ENCODE measurements at regions not wholly inside any gene's neighbourhood (a gene's known extent, or its start where the extent isn't known, plus 50 kb on each side); places are given as distances from the start of the nearest gene placed in this dataset.
A peak's percentile ranks its signal among the peaks of the same experiment; 100 is the strongest.

- H3K36me3 ChIP-seq (ENCODE audit: control insufficient read depth, insufficient read depth, low read length) = no peaks in the 10 kb centered on the region
- H4K20me1 ChIP-seq (ENCODE audit: control insufficient read depth, extremely low read depth, insufficient read depth, low read length) = no peaks in the 10 kb centered on the region
- H3K9me3 ChIP-seq (ENCODE audit: control insufficient read depth, insufficient read depth, low read depth, low read length) = no peaks in the 10 kb centered on the region
- peaks cover 7% of the 10 kb centered on the region for H3K4me1 ChIP-seq (ENCODE audit: control insufficient read depth, extremely low read depth, insufficient read depth, low read length)
- H3K9ac ChIP-seq (ENCODE audit: insufficient read depth, low read length) = no peak overlapping the region
- DNase-seq (ENCODE audit: low read depth in 2 of 2) = no peak
- H3K4me3 ChIP-seq (replicated peaks in 1 of 4; ENCODE audit: control extremely low read depth in 1 of 4, insufficient read depth in 1 of 4, low read depth in 3 of 4, low read length in 4 of 4) = no peak overlapping the region
- H3K27me3 ChIP-seq (ENCODE audit: control insufficient read depth, insufficient read depth, low read length) = no peaks in the 10 kb centered on the region
- no peak overlapping the region for H2AFZ ChIP-seq (ENCODE audit: low read length)
- H3K79me2 ChIP-seq (ENCODE audit: control insufficient read depth, insufficient read depth, low read length) = no peaks in the 10 kb centered on the region
- no peak overlapping the region for H3K4me2 ChIP-seq (ENCODE audit: extremely low read depth, insufficient read depth, low read length)
- TF ChIP-seq EZH2 (IDR thresholded peaks at IDR 0.05; ENCODE audit: low read length, missing control alignments) (no peak), CTCF (conservative IDR thresholded peaks at IDR 0.05 in 1 of 2, IDR thresholded peaks at IDR 0.05 in 1 of 2; ENCODE audit: low read depth in 1 of 2, low read length in 2 of 2) (no peak)
- no peak overlapping the region for H3K27ac ChIP-seq (ENCODE audit: insufficient read depth, low read length)
These were observed 162.7 kb downstream of the RPS24 start for GRCh38 chr10:78196396-78196795.

GRCh38 chr10:78196964-78197363, 163.3 kb downstream of the RPS24 start:
- no peaks in the 10 kb centered on the region for H3K79me2 ChIP-seq (ENCODE audit: control insufficient read depth, insufficient read depth, low read length)
- no peaks in the 10 kb centered on the region for H3K9me3 ChIP-seq (ENCODE audit: control insufficient read depth, insufficient read depth, low read depth, low read length)
- no peak overlapping the region for H2AFZ ChIP-seq (ENCODE audit: low read length)
- no peak overlapping the region for H3K9ac ChIP-seq (ENCODE audit: insufficient read depth, low read length)
- DNase-seq (ENCODE audit: low read depth in 2 of 2) = peak; percentile 54 to 78
- H4K20me1 ChIP-seq (ENCODE audit: control insufficient read depth, extremely low read depth, insufficient read depth, low read length) = no peaks in the 10 kb centered on the region
- H3K4me1 ChIP-seq (ENCODE audit: control insufficient read depth, extremely low read depth, insufficient read depth, low read length) = peaks cover 7% of the 10 kb centered on the region
- H3K27ac ChIP-seq (ENCODE audit: insufficient read depth, low read length) = no peak overlapping the region
- H3K36me3 ChIP-seq (ENCODE audit: control insufficient read depth, insufficient read depth, low read length) = no peaks in the 10 kb centered on the region
- no peak for TF ChIP-seq CTCF (conservative IDR thresholded peaks at IDR 0.05 in 1 of 2, IDR thresholded peaks at IDR 0.05 in 1 of 2; ENCODE audit: low read depth in 1 of 2, low read length in 2 of 2)
- no peak for TF ChIP-seq EZH2 (IDR thresholded peaks at IDR 0.05; ENCODE audit: low read length, missing control alignments)
- H3K4me3 ChIP-seq (replicated peaks in 1 of 4; ENCODE audit: control extremely low read depth in 1 of 4, insufficient read depth in 1 of 4, low read depth in 3 of 4, low read length in 4 of 4) = no peak overlapping the region
- H3K4me2 ChIP-seq (ENCODE audit: extremely low read depth, insufficient read depth, low read length) = no peak overlapping the region
- H3K27me3 ChIP-seq (ENCODE audit: control insufficient read depth, insufficient read depth, low read length) = no peaks in the 10 kb centered on the region

GRCh38 chr10:78197628-78198272, 164.1 kb downstream of the RPS24 start:
- Histone ChIP-seq H3K27ac (ENCODE audit: insufficient read depth, low read length) (no peak overlapping the region), H2AFZ (ENCODE audit: low read length) (no peak overlapping the region), H3K79me2 (ENCODE audit: control insufficient read depth, insufficient read depth, low read length) (no peaks in the 10 kb centered on the region), H3K36me3 (ENCODE audit: control insufficient read depth, insufficient read depth, low read length) (no peaks in the 10 kb centered on the region), H3K9me3 (ENCODE audit: control insufficient read depth, insufficient read depth, low read depth, low read length) (no peaks in the 10 kb centered on the region), H3K4me3 (replicated peaks in 1 of 4; ENCODE audit: control extremely low read depth in 1 of 4, insufficient read depth in 1 of 4, low read depth in 3 of 4, low read length in 4 of 4) (no peak overlapping the region), H3K27me3 (ENCODE audit: control insufficient read depth, insufficient read depth, low read length) (no peaks in the 10 kb centered on the region), H3K4me2 (ENCODE audit: extremely low read depth, insufficient read depth, low read length) (no peak overlapping the region), H3K4me1 (ENCODE audit: control insufficient read depth, extremely low read depth, insufficient read depth, low read length) (peaks cover 7% of the 10 kb centered on the region), H4K20me1 (ENCODE audit: control insufficient read depth, extremely low read depth, insufficient read depth, low read length) (no peaks in the 10 kb centered on the region), H3K9ac (ENCODE audit: insufficient read depth, low read length) (no peak overlapping the region)
- DNase-seq (ENCODE audit: low read depth in 2 of 2) = no peak
- TF ChIP-seq CTCF (conservative IDR thresholded peaks at IDR 0.05 in 1 of 2, IDR thresholded peaks at IDR 0.05 in 1 of 2; ENCODE audit: low read depth in 1 of 2, low read length in 2 of 2) (no peak), EZH2 (IDR thresholded peaks at IDR 0.05; ENCODE audit: low read length, missing control alignments) (no peak)
